Fibroblast of villous mesenchyme (primary cell): ENCODE measurements at regions not wholly inside any gene's neighbourhood (a gene's known extent, or its start where the extent isn't known, plus 50 kb on each side); places are given as distances from the start of the nearest gene placed in this dataset.

Experiments used
- DNase-seq: peaks from one replicate; pipeline ENCODE4 v3.0.0-alpha.2; 2010; ENCODE audit warnings: low read depth
- H3K4me3 ChIP-seq: 2 replicates; pipeline ENCODE4 v1.5.1; 2011; ENCODE audit warnings: low read depth, mild to moderate bottlenecking, low read length
- TF ChIP-seq, protein P1 (sequence below): IDR thresholded peaks from 2 replicates; pipeline ENCODE4 v1.5.1; 2012; ENCODE audit warnings: low read depth, mild to moderate bottlenecking, low read length; ENCODE audit not compliant: insufficient read depth

DNA sequence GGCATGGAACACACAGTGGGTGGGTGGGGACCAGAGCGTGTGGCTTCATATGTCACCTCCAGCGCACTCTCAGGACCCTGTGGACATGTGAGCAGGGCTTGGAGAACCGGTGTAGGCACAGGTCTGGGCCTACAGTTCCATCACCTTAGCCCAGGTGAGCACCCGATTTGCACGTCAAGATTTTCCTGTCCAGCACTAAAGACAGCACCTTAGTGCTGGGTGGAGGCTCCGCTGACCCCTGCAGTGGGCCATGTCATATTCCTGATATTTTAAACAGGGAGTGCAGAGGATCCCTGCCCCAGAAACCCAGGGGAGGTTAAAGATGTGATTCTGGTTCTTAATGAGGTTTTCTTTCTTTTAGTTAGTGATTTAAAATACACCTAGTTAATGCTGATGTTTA is 356.0 kb upstream of the IRX4 start:
- TF ChIP-seq, protein P1, sequence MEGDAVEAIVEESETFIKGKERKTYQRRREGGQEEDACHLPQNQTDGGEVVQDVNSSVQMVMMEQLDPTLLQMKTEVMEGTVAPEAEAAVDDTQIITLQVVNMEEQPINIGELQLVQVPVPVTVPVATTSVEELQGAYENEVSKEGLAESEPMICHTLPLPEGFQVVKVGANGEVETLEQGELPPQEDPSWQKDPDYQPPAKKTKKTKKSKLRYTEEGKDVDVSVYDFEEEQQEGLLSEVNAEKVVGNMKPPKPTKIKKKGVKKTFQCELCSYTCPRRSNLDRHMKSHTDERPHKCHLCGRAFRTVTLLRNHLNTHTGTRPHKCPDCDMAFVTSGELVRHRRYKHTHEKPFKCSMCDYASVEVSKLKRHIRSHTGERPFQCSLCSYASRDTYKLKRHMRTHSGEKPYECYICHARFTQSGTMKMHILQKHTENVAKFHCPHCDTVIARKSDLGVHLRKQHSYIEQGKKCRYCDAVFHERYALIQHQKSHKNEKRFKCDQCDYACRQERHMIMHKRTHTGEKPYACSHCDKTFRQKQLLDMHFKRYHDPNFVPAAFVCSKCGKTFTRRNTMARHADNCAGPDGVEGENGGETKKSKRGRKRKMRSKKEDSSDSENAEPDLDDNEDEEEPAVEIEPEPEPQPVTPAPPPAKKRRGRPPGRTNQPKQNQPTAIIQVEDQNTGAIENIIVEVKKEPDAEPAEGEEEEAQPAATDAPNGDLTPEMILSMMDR = no peak

DNA sequence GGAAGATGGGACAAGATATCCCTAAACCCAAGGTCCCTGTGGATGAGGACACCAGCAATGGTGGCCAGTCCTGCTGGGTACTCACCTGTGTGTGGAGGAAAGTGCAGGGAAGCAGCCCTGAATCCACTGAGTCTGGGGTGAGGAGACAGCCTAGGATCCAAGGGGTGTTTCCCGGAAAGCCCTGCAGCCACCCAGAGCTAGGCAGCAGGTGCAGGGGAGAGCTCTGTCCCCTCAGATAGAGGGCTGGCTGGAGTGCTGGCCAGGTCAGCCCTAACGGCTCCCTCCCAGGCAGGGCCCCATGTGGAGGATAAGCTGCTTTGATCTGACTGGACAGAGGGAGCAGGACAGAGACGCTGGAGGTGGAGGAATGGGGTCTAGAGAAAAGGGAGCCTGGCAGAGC is 344.7 kb upstream of the IRX4 start:
- no peak for DNase-seq
- TF ChIP-seq, protein P1 = no peak
- H3K4me3 ChIP-seq = no peak overlapping the region

More for the DNA sequence above, 356.0 kb upstream of the IRX4 start:
- DNase-seq = no peak
- no peak overlapping the region for H3K4me3 ChIP-seq

DNA sequence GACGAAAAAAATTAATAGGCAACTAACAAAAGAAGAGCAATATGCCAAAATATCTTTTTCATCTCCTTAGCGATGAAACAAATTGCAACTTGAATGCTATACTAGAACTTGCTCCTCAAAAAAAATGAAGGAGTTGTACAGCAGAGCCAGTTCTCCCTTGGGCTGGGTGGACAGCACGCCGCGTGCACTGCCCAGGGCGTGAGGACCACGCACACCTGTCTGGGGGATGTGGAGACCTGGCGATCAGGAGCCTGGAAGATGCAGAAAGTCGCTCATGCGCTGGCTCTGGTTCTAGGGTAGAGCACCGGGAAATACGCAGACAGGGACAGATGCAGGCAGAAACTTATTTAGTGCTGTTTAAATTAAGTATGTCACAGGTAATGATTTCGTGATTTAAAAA is 342.0 kb upstream of the IRX4 start:
- TF ChIP-seq, protein P1 = no peak
- DNase-seq = no peak
- H3K4me3 ChIP-seq = no peak overlapping the region

DNA sequence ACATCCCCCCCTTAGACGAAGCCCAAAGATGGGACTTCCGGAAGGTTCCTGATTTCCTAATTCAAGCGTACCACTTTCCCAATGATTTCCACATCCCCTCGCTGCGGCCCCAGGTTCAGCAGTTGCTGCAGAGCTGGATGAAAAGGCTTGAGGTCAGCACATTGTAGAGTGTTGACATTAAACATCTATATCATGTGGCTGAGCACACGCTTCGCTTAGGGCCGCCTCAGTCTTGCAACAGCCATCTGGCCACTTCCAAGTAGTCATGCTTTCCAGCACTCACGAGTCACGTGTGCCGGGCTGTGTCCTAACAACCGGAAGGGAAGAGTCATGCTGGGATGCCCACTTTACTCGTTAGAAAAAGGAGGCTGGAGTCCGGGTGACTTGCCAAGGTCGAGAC is 340.6 kb upstream of the IRX4 start:
- no peak overlapping the region for H3K4me3 ChIP-seq
- TF ChIP-seq, protein P1 = no peak
- DNase-seq = no peak

DNA sequence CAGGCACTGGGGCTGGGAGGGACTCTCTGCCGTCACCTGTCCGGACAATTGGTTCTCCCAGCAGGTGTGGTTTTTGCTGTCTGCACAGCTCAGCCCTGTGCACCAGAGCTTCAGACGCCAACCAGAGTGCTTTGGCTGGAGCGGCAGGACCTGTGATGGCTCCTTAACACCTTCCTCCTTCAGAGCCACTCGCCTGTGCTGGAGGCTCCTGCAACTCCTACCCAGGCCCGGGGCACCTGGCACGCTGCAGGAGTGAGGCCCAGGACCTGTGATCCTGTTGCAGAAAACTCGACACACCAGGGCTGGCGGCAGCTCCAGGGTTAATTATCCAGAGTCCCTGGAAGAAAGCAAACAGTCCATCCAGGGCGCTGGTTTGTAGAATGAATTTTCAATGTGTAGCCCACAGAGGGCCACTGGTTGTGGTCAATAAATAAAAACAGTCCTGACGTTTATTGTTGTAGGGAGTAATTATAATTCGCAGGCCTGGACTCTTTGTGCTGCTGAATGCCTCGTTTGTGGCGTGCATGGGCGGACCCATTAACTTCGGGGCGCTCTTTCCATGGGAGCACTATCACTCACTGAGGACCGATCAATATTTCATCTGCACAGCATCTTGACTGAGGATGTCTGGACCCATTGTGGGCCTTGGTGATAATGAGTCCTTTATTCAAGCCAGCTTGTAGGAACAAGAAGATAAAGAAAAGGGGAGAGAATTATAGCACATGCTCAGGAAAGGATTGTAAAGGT is 339.7 kb upstream of the IRX4 start:
- TF ChIP-seq, protein P1 = no peak
- H3K4me3 ChIP-seq = no peak overlapping the region
- no peak for DNase-seq

DNA sequence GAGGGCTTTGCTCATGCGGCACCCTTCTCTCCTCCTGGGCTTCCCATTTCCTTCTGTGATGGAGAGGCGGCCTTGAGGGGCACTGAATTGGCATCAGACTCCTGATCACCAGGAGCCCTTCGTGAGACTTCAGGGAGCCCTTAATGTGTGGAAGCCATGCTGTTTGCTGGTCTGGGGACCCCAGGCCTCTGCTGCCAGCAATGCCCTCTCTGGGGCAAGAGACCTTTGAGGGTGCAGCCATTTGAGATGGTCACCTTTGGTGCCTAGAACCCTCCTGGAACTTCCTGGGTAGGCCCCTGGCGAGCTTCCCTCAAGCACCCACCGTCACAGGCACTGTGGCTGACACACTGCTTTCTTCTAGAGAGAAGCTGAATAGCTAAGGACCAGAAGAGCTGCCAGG is 338.7 kb upstream of the IRX4 start:
- TF ChIP-seq, protein P1 = no peak
- no peak overlapping the region for H3K4me3 ChIP-seq
- no peak for DNase-seq

DNA sequence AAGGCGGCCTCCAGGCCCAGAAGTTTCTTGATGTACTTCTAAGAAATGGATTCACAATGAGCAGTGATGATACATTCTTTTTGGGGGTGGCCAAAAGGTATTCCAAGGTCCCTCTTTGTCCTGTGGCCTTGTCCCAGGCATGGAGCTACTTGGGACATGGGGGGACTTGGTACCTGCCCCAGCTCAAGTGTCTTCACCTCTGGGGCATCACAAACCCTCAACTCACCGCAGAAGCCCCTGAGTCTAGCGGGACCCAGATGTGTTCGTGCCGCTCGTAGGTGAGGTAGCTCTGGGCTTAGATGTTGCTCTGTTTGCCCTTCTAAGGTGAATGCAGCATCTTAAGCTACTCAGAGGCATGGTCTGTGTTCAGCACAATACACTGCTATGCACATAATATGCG is 338.0 kb upstream of the IRX4 start:
- DNase-seq = no peak
- TF ChIP-seq, protein P1 = no peak
- H3K4me3 ChIP-seq = no peak overlapping the region
